SH-SY5Y (cell line): ENCODE measurements at regions not wholly inside any gene's neighbourhood (a gene's known extent, or its start where the extent isn't known, plus 50 kb on each side); places are given as distances from the start of the nearest gene placed in this dataset.

Experiments used
- GATA2 ChIP-seq: IDR thresholded peaks from 2 replicates; pipeline ENCODE4 v1.6.1; 2011; ENCODE audit warnings: mild to moderate bottlenecking, low read depth, low read length
- GATA3 ChIP-seq: IDR thresholded peaks from 2 replicates; pipeline ENCODE4 v1.6.1; 2011; ENCODE audit warnings: low read depth, mild to moderate bottlenecking, low read length, moderate library complexity

DNA sequence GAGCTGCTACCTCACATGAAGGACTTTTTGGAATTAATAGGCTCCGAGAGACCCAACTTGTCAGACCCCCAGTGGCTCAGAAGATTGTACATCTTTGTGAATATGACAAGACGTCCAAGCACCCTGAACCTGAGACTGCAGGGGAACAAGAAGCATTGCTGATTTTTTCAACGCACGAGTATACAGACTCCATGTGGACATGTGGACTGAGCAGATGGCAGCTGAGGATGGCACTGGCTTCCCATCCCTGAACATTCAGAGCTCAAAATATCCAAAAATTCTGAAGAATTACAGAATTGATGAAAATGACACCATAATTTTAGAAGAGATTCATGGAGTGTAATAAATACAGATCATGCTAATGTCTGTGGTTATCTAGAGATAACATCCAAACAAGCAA, 254.1 kb downstream of the MZT1 start:
- no peak for TF ChIP-seq GATA2
- no peak for TF ChIP-seq GATA3
